SK-N-MC (cell line): ENCODE measurements at regions not wholly inside any gene's neighbourhood (a gene's known extent, or its start where the extent isn't known, plus 50 kb on each side); places are given as distances from the start of the nearest gene placed in this dataset.

Source experiments
- EZH2 ChIP-seq: fragments of 200-600 bp; sonication (generic); IDR thresholded peaks from one replicate; pipeline ENCODE4 v1.6.1; 2017; ENCODE audit warnings: antibody characterized with exemption
- FOXP2 ChIP-seq: optimal IDR thresholded peaks from 2 replicates; pipeline ENCODE3; 2011; ENCODE audit warnings: mild to moderate bottlenecking, moderate library complexity; ENCODE audit not compliant: insufficient read depth; ENCODE audit errors: extremely low read length, control extremely low read depth
- POLR2AphosphoS5 ChIP-seq: IDR thresholded peaks from 2 replicates; pipeline ENCODE4 v1.6.1; 2012; ENCODE audit warnings: mild to moderate bottlenecking, low read depth, low read length, borderline replicate concordance

- TF ChIP-seq EZH2 (no peak), POLR2AphosphoS5 (no peak), FOXP2 (no peak)
Measured at GRCh38 chr3:81395739-81396513, 365.5 kb downstream of the GBE1 start.
